Natural killer cell (primary cell): ENCODE measurements at regions not wholly inside any gene's neighbourhood (a gene's known extent, or its start where the extent isn't known, plus 50 kb on each side); places are given as distances from the start of the nearest gene placed in this dataset.

Experiments used
- ATAC-seq, 3 donors: fragments of 150-1000 bp in 2 of 3; fragments of 200-7000 bp in 1 of 3; cut with Tn5 transposase; 1 replicate in 1 of 3; 2 replicates in 2 of 3; pipeline ENCODE4 v1.10.0; 2021; ENCODE audit warnings: mild to moderate bottlenecking in 2 of 3, moderate library complexity in 2 of 3
- DNase-seq, 2 donors: peaks; one replicate each; pipeline versions ENCODE4 v3.0.0 to v3.0.0-alpha.2; 2013 to 2021; ENCODE audit warnings: mixed read lengths in 1 of 2
- H3K27ac ChIP-seq: one replicate; pipeline ENCODE4 v1.5.1; 2013; ENCODE audit warnings: mild to moderate bottlenecking, low read length
- H3K27me3 ChIP-seq: one replicate; pipeline ENCODE4 v1.6.1; 2013; ENCODE audit warnings: low read length; ENCODE audit not compliant: control insufficient read depth, insufficient read depth
- H3K36me3 ChIP-seq: one replicate; pipeline ENCODE4 v1.6.1; 2013; ENCODE audit warnings: low read length; ENCODE audit not compliant: control insufficient read depth, insufficient read depth
- H3K4me1 ChIP-seq: one replicate; pipeline ENCODE4 v1.6.1; 2013; ENCODE audit warnings: low read length; ENCODE audit not compliant: control insufficient read depth, insufficient read depth
- H3K4me3 ChIP-seq: one replicate; pipeline ENCODE4 v1.5.1; 2013; ENCODE audit warnings: low read length
- H3K9me3 ChIP-seq: one replicate; pipeline ENCODE4 v1.6.1; 2013; ENCODE audit warnings: low read length; ENCODE audit not compliant: control insufficient read depth, insufficient read depth
- H3K27ac Mint-ChIP-seq, 2 donors: one replicate each; pipeline ENCODE4 v1.8.0; 2022; ENCODE audit warnings: mild to moderate bottlenecking in 2 of 2, mixed read lengths in 2 of 2, moderate library complexity in 1 of 2
- H3K27me3 Mint-ChIP-seq, 2 donors: one replicate each; pipeline ENCODE4 v1.8.0; 2022; ENCODE audit warnings: low read depth in 2 of 2, mixed read lengths in 2 of 2
- H3K36me3 Mint-ChIP-seq: one replicate; pipeline ENCODE4 v1.8.0; 2022; ENCODE audit warnings: mixed read lengths
- H3K4me1 Mint-ChIP-seq, 2 donors: one replicate each; pipeline ENCODE4 v1.8.0; 2022; ENCODE audit warnings: mixed read lengths in 2 of 2
- H3K4me3 Mint-ChIP-seq: one replicate; pipeline ENCODE4 v1.8.0; 2022; ENCODE audit warnings: mild to moderate bottlenecking, moderate library complexity, mixed read lengths
- H3K9me3 Mint-ChIP-seq, 2 donors: one replicate each; pipeline ENCODE4 v1.8.0; 2022; ENCODE audit warnings: mixed read lengths in 2 of 2
- CTCF ChIP-seq: fragments of 200-600 bp; IDR thresholded peaks from one replicate; pipeline ENCODE4 v1.8.0; 2022; ENCODE audit warnings: antibody characterized with exemption
- WGBS: methylation state at CpG from one replicate; pipeline ENCODE4 v1.1.7; 2013; ENCODE audit warnings: missing lambda C conversion rate; ENCODE audit not compliant: insufficient coverage; 5-methylcytosine and 5-hydroxymethylcytosine counted together
- intact Hi-C: fragments of 100-400 bp; cut with micrococcal nuclease; formaldehyde crosslinking; loops from one replicate; pipeline ENCODE4 v1.14.2; 2022

GRCh38 chr15:61556037-61556648 is 327.0 kb upstream of the RORA start:
- no peak overlapping the region for H3K4me3 Mint-ChIP-seq
- DNase-seq (no peak), ATAC-seq (no peak)
- Histone ChIP-seq H3K4me3 (no peak overlapping the region), H3K27ac (no peak overlapping the region), H3K36me3 (no peaks in the 10 kb centered on the region), H3K27me3 (no peaks in the 10 kb centered on the region), H3K4me1 (no peaks in the 10 kb centered on the region), H3K9me3 (no peaks in the 10 kb centered on the region)
- H3K27ac Mint-ChIP-seq = no peak overlapping the region
- WGBS = 72% methylated on average over 4 of the region's 5 CpGs
- intact Hi-C loops = no loop called here
- no peaks in the 10 kb centered on the region for H3K4me1 Mint-ChIP-seq
- no peak for TF ChIP-seq CTCF
- no peaks in the 10 kb centered on the region for H3K9me3 Mint-ChIP-seq
- H3K36me3 Mint-ChIP-seq = no peaks in the 10 kb centered on the region
- H3K27me3 Mint-ChIP-seq = peaks cover 13 to 40% of the 10 kb centered on the region in 2 donors

- 52% methylated on average over 1 of the region's 1 CpG for WGBS
- ATAC-seq = no peak
- H3K4me1 Mint-ChIP-seq = no peaks in the 10 kb centered on the region
Measured at GRCh38 chr15:61549727-61550126, 320.6 kb upstream of the RORA start.

GRCh38 chr15:61545763-61546162 is 316.7 kb upstream of the RORA start:
- WGBS = 91% methylated on average over 4 of the region's 5 CpGs
- no peaks in the 10 kb centered on the region for H3K36me3 ChIP-seq
- H3K9me3 ChIP-seq = no peaks in the 10 kb centered on the region
- ATAC-seq = no peak
- H3K27me3 ChIP-seq = no peaks in the 10 kb centered on the region
- no peak overlapping the region for H3K27ac ChIP-seq
- H3K4me3 Mint-ChIP-seq = no peak overlapping the region
- no peaks in the 10 kb centered on the region for H3K36me3 Mint-ChIP-seq
- H3K27me3 Mint-ChIP-seq = peaks cover 0 to 9% of the 10 kb centered on the region in 2 donors
- H3K4me3 ChIP-seq = no peak overlapping the region
- no peak overlapping the region for H3K27ac Mint-ChIP-seq
- no peaks in the 10 kb centered on the region for H3K9me3 Mint-ChIP-seq
- TF ChIP-seq CTCF = no peak
- no peak for DNase-seq
- intact Hi-C loops = no loop called here
- no peaks in the 10 kb centered on the region for H3K4me1 ChIP-seq
- H3K4me1 Mint-ChIP-seq = no peaks in the 10 kb centered on the region

More at GRCh38 chr15:61549727-61550126, 320.6 kb upstream of the RORA start:
- H3K4me1 ChIP-seq = no peaks in the 10 kb centered on the region
- no peaks in the 10 kb centered on the region for H3K36me3 ChIP-seq
- H3K27me3 Mint-ChIP-seq = peaks cover 17 to 18% of the 10 kb centered on the region in 2 donors
- H3K4me3 Mint-ChIP-seq = no peak overlapping the region
- no peaks in the 10 kb centered on the region for H3K36me3 Mint-ChIP-seq
- TF ChIP-seq CTCF = no peak
- DNase-seq = no peak
- no peaks in the 10 kb centered on the region for H3K9me3 ChIP-seq
- no peak overlapping the region for H3K4me3 ChIP-seq
- no peaks in the 10 kb centered on the region for H3K27me3 ChIP-seq
- H3K27ac Mint-ChIP-seq = no peak overlapping the region
- H3K27ac ChIP-seq = no peak overlapping the region
- H3K9me3 Mint-ChIP-seq = no peaks in the 10 kb centered on the region
- intact Hi-C loops = no loop called here

- Histone ChIP-seq H3K27ac (no peak overlapping the region), H3K4me3 (no peak overlapping the region), H3K4me1 (no peaks in the 10 kb centered on the region), H3K9me3 (no peaks in the 10 kb centered on the region), H3K27me3 (no peaks in the 10 kb centered on the region), H3K36me3 (no peaks in the 10 kb centered on the region)
- H3K36me3 Mint-ChIP-seq = no peaks in the 10 kb centered on the region
- WGBS = 90% methylated on average over 1 of the region's 1 CpG
- no peak overlapping the region for H3K4me3 Mint-ChIP-seq
- intact Hi-C loops = no loop called here
- no peaks in the 10 kb centered on the region for H3K4me1 Mint-ChIP-seq
- DNase-seq (no peak), ATAC-seq (no peak)
- TF ChIP-seq CTCF = no peak
- peaks cover 6 to 21% of the 10 kb centered on the region in 2 donors for H3K27me3 Mint-ChIP-seq
- no peak overlapping the region for H3K27ac Mint-ChIP-seq
- H3K9me3 Mint-ChIP-seq = no peaks in the 10 kb centered on the region
Measured at GRCh38 chr15:61541516-61541915, 312.4 kb upstream of the RORA start.
